LHCN-M2 (cell line): ENCODE measurements at regions not wholly inside any gene's neighbourhood (a gene's known extent, or its start where the extent isn't known, plus 50 kb on each side); places are given as distances from the start of the nearest gene placed in this dataset.
A peak's percentile ranks its signal among the peaks of the same experiment; 100 is the strongest.

Experiments
- DNase-seq: peaks from one replicate; pipeline ENCODE4 v3.0.0-alpha.2; 2012; ENCODE audit warnings: low read depth

DNA sequence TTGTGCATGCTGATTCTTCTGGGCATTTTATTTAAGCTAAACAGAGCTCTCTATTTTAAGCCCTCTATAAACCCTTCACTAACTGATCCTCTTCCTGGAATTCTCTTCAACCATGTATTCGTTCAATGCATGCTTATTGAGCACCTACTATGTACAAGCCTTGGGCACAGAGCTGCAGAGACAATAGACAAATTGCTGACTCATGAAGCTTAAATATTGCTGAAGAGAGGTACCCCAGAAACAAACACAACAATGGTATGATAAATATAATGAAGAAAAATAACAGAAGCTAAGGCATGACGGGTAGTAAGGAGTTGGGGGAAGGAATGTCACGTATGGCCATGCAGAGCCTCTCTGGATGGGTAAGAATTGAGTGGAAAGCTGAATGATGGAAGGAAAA is 222.2 kb downstream of the PPARGC1A start:
- DNase-seq, result no peak

DNA sequence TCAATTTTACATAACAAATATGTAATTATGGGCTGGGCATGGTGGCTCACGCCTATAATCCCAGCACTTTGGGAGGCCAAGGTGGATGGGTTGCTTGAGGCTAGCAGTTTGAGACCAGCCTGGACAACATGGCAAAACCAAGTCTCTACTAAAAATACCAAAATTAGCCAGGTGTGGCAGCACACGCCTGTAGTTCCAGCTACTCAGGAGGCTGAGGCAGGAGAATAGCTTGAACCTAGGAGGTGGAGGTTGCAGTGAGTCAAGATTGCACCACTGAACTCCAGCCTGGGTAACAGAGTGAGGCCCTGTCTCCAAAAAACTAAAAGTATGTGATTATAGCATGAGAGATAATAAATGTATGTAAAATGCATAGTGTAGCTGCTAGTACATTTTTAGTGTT is 229.0 kb downstream of the PPARGC1A start:
- no peak for DNase-seq

DNA sequence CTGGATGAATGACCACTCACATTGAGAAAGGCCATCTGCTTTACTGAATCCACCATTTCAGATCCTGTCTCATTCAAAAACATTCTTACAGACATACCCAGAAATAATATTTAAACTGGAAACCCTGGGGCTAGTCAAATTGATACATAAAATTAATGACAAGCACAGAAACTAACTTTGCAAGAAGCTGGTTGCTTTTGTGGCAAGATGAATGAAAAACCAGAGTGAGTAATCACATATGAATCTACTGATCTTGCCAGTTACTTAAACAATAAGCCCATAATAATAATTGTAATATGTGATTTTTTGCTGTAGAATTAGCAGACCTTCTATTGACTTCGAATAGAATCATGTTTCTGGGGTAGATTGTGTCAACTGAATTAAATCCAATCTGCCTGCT is 235.1 kb downstream of the PPARGC1A start:
- peak; percentile 5 for DNase-seq

DNA sequence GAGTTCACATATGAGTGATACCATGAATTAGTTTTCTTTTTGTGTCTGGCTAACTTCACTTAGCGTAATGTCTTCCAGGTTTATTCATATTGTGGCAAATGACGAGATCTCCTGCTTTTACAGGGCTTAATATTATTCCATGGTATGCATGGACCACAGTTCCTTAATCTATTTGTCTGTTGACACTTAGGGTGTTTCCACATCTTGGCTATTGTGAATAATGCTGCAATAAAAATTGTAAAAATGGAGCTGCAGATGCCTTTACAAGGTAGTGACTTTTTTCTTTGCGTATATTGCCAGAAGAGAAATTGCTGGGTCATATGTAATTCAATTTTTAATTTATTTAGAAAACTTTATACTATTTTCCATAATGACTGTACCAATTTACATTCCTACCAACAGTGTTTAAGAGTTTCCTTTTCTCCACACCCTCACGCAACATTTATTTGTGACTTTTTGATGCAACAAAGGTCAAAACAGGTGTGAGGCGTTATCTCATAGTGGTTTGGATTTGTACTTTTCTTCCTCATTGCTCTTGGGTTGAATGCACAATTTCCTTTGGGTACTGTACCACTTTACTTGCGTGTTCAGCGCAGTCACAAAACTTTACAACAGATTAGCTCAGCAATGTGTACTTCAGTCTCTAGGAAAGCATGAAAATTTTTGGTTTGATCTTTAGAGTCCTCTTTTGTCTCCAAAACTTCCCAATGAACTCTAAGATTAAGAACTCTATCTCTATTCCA is 240.8 kb downstream of the PPARGC1A start:
- no peak for DNase-seq

DNA sequence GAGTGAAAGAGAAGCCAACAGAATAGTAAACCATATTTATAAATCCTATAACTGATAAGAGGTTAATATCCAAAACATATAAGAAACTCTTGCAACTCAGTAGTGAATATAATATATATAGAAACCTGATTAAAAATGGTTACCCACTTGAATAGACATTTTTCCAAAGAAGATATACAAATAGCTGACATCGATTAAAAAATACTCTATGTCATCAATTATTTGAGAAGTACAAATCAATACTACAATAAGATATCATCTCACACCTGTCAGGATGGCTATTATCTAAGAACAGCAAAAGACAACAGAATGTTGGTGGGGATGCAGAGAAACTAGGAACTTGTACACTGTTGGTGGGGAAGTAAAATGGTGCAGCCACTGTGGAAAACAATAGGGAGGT is 254.4 kb downstream of the PPARGC1A start:
- no peak for DNase-seq

DNA sequence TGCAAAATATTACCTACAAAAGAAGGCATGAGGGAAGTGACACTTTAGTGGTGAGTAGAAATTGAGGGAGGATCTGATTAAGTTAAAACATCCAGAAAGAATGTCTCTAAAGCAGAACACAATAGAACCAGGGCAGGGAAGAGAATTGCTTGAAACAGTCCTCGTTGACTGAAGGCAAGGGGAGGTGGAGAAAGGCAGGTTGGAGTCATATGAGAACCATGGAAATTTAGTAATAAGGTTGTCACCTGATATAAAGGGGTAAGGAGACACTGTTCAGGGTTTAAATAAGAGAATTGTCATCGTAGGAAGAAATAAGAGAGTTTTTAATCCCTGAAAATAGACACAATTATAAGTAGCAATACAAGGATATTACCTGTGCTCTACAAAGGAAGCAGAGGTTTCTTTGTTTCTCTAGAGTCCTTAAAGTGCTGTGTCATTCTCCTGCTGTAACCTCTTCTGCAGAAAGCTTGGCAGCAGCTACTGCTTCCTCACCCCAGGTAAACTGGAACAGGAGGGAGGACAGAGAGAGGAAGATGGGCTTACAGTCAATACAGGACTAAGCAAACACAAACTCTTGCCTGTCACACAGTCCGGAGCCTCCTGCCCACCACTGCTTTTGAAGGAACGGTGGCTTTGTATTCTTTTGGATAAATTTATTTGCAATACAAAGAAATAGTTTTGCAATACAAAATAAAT is 258.4 kb downstream of the PPARGC1A start:
- no peak for DNase-seq

DNA sequence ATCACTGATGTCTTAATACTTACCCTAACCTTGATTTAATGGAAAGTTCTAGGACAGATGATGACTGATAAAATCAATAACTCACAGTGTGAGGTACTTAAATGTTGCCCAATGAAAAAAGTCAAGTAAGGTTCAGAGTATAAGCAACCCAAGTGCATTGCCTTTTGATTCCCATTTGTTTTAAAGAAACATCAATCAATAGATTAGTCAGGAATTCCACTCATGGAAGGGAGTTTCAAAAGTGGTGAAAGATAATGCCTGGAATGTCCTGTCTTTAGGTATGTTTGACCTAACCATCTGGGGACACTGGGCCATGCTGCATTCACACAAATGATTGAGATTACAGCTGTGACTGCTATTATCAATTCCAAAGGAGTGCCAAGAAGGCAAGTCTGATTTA is 259.7 kb downstream of the PPARGC1A start:
- no peak for DNase-seq

DNA sequence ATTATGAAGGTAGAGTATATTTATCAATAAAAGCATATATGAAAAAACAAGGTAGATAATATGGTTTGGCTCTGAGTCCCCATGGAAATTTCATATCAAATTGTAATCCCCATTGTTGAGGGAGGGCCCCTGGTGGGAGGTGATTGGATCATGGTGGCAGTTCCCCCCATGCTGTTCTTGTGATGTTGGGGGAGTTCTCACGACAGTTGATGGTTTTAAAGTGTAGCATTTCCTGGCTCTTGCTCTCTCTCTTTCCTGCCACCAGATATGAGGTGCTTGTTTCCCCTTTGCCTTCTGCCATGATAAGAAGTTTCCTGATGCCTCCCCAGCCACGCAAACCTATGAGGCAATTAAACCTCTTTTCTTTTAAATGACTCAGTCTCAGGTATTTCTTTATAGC is 260.4 kb downstream of the PPARGC1A start:
- no peak for DNase-seq

DNA sequence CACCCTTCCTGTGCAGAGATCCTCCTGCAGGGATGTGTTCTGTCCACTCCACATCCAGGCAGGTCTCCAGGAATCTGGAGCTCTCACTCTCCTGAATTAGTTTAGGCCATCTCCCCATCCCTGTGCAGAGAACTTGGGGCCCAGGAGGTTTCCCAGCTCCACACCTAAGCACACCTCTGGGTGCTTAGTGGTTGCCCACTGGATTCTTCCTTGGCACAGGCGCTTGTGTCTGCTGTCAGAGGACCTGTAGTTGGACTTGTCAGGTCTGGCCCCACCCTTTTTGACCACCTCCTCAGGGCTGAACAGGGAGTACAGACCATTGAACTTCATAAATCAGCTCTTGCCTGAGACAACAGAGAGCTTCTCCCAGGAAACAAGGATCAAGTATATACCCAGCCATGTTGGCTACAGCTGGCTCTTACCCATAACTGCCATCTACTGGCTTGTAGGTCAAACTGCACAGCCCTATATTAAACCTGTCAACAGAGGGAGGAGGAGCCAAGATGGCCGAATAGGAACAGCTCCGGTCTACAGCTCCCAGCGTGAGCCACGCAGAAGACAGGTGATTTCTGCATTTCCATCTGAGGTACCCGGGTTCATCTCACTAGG is 275.5 kb downstream of the PPARGC1A start:
- DNase-seq, result peak; percentile 53

DNA sequence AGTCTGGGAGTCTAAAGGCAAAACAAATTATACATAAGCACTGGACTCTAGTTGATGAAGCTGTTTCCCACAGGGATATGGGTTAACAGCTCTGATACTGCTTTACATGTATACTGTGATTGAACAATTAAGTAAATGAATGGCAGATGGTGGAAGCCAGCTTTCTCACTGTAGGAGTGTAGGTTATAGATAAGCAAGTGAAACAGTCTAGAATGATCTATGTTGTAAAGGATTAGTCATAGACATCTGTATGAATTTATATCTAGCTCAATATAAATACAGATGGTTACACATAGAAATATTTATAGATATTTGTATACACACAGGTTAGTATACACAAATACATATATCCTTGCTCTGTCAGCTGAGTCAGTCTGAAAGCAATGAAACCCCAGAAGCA is 276.1 kb downstream of the PPARGC1A start:
- no peak for DNase-seq

DNA sequence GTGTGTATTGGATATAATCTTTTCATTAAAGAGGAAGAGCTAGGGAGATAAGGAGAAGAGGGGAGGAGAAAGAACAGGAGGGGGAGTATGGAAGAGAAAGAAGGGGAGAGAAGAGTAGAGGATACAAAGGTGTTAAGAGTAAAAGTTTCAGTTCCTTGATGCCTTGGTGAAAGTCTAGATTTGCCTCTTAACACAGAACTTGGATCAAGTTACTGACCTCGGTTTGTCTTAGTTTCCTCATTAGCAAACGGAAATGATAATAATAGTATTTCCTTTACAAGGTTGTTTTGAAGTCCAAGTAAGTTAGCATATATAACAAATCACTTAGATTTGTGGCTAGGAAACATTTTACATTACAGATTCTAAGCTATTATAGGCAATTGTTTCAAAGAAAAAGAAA is 287.1 kb downstream of the PPARGC1A start:
- DNase-seq, result no peak

DNA sequence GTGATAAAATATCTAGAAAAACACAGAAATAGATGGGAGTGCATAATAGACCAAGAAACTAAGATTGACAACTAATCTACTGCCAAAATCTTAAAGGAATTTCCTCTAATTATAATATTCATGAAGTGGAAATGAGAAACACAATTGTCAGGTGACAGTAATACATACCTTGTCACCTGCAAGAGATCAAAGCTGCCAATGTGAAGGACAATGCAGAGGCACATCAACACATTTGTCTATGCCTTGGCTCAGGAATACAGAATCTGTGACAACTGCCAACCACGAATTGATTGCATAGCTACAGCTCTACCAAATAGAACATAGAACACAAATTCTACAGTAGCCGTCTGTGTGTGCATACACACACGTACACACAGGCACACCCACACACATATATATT is 295.7 kb downstream of the PPARGC1A start:
- DNase-seq, result no peak

DNA sequence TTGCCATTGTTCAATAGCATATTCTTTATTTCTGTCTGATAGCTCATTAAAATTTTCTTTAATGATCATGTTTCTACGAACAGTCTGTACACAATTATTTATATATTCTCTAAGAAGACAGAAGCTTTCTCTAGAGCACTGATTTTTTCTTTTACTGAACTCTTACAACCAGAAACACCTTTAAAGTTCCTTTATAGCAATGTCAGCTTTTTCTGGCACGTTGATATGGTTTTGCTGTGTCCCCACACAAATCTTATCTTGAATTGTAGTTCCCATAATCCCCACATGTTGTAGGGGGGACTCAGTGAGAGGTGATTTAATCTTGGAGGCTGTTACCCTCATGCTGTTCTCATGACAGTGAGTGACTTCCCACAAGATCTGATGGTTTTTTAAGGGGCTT is 299.4 kb downstream of the PPARGC1A start:
- no peak for DNase-seq

DNA sequence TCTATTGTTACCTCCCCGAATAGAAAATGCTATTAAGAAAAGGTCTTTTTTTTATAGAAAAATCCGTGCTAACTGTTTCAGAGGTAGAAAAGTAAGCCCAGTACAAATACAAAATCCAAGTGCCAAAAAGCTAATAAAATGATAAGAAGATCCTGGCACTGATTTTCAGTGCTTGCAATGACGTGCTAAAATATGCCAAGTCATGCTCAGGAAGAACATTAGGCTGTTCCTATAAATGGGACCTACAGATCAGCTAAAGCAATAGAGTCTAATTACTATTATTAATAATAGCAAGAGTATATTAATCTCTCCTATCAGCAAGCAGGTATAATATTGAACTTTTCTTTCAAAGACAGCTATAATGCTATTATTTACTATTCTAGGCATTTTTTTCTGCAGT is 305.8 kb downstream of the PPARGC1A start:
- no peak for DNase-seq

DNA sequence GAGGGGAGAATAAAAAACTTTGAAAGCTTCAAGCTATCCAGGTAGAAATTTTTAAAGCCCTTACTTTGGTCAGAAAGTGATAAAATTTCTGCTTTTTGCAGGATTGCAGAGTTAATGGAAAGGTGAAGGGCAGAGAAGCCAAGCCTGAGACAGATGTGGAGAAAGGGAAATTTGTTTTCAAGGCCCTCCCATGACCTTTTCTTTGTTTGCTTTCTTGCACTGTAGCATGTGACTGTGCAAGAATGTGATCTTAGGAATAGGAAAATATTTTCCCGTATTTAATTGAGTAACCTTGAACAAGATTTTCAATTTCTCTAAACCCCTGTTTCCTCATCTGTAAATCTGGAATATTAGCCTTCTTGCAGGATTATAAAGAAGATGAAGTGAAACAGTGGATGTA is 307.2 kb downstream of the PPARGC1A start:
- no peak for DNase-seq

DNA sequence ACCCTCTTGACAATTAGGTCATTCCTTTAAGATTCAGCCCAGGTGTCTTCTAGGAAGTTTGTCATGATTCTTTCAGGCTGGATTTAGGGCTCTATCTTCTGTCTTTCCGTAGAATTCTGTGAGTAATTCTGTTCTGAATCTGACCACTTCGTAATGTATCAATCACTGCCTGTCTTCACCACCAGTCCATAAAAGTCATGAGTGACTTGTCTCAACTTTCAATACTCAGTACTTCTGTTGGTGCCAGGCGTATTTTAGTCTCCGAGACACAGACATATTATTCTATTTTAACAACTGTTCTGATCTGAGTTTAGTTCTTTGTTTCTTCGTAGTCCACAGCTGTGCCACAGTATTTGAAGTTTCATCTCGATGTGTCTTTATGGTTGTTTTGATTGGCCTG is 310.7 kb downstream of the PPARGC1A start:
- no peak for DNase-seq

DNA sequence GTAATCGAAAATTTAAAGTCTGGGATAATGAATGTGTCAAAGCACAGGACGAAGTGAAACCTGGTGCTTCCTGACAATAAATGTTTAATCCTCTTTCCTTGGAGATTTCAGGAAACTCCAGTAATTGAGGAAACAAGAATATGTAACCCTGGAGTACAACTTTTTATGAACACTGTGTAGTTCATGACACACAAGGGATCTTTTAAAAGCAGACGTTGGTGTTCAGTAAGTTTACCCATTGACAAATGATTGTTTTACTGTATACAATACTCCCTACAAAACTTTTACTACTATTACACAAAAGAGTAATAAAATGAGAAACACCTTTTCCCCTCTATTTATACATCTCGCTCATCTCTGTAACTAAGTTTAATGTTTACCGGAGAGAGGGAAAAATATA is 312.4 kb downstream of the PPARGC1A start:
- DNase-seq, result no peak

DNA sequence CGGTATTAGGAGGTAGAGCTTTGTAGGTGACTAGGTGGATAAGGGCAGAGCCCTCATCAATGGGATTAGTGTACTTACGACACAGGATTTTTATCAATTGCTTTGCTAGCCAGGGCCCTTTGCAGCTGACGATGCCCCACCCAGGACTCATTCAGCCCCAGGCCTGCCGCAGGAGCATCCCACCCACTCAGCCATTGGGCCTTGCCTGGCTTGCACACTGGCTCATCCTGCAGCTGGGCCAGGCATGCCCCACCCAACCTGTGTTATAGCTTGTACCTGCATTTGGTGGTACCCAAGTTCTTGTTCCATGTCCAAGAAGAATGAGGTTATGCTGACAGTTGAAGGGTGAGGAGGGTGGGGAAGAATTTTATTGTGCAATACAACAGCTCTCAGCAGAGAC is 317.5 kb downstream of the PPARGC1A start:
- no peak for DNase-seq

DNA sequence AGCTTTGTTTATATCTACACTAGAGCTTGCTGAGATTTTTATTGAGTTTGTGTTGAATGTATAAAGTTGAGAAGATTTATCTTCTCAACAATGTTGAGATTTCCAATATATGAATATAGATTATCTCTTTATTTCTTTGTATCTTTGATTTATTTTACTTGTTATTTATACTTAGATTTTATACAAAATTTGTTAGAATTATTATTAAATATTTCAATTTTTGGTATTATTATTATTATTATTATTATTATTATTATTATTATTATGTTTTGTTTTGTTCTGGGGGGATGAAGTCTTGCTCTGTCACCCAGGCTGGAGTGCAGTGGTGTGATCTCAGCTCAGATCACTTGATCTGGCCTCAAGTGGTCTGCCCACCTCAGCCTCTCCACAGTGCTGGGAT is 322.5 kb downstream of the PPARGC1A start:
- DNase-seq, result no peak

DNA sequence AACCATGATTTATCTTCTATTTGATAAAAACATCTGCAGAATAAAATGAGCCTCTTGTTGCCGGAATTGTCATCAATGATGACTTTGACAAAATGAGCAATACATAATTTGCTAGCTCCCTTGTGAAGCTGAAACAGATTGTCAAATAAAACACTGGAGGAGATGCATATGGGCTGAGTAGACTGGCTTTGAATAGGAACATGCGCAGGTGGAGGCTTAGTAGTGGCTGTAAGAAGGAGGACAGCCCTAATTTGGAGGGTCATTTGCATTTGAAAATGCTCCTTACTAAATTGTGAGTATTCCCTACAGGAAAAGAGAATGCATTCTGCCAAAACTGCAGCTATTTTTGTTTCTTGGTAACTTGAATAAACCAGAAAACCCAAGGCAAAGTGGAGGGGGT is 329.1 kb downstream of the PPARGC1A start:
- no peak for DNase-seq

DNA sequence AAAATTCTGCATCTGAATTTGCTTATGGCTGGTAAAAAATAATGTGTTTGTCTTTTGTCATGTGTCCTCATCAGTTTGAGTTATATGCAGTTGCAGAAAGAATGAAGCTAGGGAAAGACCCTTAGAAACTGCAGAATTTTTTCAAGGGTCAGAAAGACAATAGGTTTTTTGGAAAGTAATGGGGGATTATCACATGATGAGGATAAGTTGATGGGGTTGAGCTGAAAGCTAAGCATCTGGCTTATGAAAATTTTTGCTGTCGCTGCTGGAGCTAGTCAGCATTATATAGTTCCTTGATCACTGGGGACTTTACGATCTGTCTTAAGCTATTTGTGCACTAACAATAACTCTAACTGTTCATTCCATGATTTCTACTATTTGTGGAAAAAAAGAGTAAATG is 331.7 kb downstream of the PPARGC1A start:
- DNase-seq, result no peak

DNA sequence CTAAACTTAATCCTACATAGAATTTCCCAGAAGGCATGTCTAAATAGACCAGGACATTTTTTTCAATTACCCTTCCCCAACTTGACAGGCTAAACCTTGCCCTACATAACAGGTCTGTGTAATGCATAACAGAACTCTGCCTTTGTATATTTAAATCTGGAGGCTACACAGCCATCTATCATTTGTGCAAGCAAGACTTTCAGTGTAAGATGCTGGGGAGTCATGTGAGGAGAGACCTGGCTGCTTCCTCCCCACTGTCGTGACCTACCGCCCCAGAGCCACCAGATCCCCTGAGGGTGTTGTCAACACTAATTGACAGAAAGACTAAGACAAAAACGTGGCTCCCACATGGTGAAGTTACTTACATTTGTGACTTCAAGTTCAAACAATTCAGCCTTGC is 342.2 kb downstream of the PPARGC1A start:
- DNase-seq, result no peak

DNA sequence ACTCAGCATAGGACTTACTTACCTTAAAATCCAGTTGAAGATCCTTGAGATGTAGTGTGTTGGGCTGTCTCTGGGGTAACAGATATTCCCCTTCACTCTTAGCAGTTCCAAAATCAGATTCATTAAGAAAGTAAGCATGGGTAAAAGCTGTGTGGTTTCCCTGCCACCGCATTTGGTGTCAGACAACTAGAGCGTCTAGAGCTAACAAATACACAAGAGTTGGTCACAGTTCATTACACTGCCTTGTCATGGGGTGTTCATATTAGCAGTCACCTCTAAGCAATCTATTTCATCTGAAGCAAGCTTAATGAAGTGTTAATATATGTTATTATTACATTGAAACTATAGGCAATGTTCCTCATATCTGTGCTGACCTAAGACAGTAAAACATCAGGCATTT is 342.8 kb downstream of the PPARGC1A start:
- no peak for DNase-seq
